ENCODE measurements at regions not wholly inside any gene's neighbourhood (a gene's known extent, or its start where the extent isn't known, plus 50 kb on each side); places are given as distances from the start of the nearest gene placed in this dataset.
"Not testable (repeated sequence)": the region's sequence is repeated elsewhere in the genome, so short reads cannot be mapped to it uniquely, and the experiment has no call there.

DNA sequence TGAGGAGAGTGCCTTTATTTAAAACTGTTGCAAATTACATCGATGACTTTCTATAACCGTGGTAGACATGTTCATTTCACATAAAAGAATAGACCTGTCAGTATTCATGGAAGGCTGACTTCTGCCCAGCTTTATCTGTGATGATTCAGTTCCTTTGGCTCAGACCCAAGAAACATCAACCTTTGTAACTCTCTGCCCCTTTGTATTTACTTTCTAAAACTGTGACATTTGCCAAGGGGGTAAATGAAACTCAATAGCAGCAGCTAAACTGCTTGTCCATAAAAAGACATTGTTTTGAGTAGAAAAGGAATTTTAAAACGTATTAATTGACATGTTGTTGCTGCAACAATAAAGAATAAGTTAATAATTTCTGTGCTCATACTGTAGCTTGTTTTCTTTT lies 137.8 kb upstream of the ANKH start:
- ATAC-seq (peak; percentile 45), DNase-seq (no peak)
- intact Hi-C loops (cut with micrococcal nuclease): loop anchor here (10.0 kb wide), 3 partner anchors 65 to 325 kb away; partner anchors contain the start of gene ANKH

DNA sequence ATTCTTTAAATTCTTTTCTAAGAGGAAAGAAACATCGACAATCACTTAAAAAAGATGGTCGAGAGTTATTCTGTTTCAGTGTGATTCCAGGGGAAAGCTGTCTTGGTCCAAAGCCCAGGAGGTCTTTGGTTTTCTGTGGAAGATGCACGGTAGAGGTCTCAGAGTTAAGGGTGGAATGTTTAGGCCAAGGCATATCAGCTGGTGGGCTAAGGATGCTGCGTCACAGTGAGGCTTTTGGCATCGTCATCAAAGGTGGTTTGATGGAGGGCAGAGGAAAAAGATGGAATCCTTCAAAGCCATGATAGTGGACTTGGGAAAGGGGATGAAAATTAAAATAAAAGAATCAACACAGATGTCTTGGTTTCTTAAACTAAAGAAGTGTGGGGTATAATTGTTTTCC lies 137.3 kb upstream of the ANKH start:
- ATAC-seq (no peak), DNase-seq (no peak)
- intact Hi-C loops (cut with micrococcal nuclease): loop anchor here (10.0 kb wide), 3 partner anchors 64 to 324 kb away; partner anchors contain the start of gene ANKH

DNA sequence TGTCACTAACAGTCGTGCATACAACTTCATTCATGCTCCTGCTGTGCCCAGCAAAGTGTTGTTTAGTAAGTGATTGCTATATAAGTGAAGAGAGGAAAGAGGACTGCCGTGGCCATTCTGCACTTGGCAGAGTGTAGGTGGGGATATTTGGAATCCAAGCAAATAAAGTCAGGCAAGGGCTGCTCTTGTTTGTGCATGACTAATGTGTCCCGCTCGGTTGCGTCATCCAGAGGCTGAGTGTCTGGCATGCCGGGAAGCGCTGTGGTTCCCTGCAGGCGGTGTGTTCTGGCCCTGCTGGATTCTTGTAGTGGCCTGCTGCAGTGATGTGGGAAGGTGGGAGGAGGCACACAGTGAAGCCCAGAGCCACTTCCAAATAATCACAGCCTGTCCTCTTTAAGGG lies 136.9 kb upstream of the ANKH start:
- ATAC-seq (peak; percentile 96), DNase-seq (peak; percentile 88)
- intact Hi-C loops (cut with micrococcal nuclease): loop anchor here (10.0 kb wide), 3 partner anchors 64 to 324 kb away; partner anchors contain the start of gene ANKH

DNA sequence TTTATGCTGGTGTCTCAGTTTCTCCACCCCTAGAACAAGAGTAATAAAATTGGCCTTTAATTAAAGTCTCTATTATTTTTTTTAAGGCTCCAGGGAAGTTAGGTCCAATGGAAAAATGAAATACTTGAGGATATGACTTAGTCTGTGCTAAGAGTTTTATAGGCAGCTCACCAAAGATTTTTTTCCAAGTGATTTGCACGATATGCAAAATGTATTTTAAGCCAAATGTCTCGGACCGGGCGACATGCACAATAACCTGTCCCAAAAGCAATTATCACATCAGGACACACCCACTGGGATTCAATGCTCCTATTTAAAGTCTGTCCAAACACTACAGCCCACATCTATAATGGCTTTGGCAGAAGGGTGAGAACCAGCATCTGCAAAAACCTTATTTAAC lies 136.1 kb upstream of the ANKH start:
- intact Hi-C loops (cut with micrococcal nuclease): loop anchor here (10.0 kb wide), 3 partner anchors 63 to 323 kb away; partner anchors contain the start of gene ANKH

DNA sequence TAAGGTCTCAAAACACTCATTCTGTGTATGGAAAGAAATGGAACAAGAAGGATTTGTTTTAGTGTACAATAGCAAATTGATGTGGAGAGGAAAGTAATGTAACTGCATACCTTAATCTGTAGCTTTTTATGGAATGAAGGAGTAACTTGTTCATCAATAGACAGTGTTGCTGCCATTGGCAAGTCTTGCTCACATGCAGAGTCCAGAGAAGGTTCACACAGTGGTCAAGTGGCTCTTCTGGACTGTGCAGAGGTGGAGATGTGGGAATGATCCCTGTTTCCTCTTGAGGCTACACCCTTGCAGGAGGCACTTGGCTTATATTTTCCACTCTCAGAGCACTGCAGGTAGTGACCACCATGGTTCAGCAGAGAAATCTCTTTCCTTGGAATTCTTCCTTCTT lies 132.9 kb upstream of the ANKH start:
- DNase-seq: no peak
- no peak for ATAC-seq
- intact Hi-C loops (cut with micrococcal nuclease): loop anchor here (5.0 to 10.0 kb wide), 4 partner anchors 60 to 320 kb away; partner anchors contain the start of gene ANKH

More for the DNA sequence above, 136.1 kb upstream of the ANKH start:
- ATAC-seq: peak; percentile 34
- DNase-seq: no peak

DNA sequence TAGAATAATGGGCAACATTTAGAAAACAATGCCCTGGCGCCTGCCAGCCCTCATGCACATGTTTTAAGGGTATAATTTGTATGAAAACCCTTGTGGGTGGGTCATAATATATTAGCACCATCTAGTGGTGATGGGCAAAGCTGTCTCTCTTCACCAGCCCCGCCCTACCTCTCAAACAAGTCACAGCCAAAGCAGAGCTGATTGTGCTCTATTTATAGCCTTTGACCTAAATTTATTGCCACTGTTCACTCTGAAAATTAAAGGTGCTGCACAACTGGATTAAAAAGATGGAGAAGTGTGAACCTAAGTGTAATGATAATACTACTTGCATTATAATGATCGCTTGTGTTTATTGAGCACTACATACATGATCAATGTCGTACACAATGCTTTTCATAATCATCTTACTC lies 131.9 kb upstream of the ANKH start:
- intact Hi-C loops (cut with micrococcal nuclease): loop anchor here (1.0 to 10.0 kb wide), 5 partner anchors 59 to 319 kb away; partner anchors contain the start of gene ANKH
- DNase-seq (peak; percentile 63), ATAC-seq (peak; percentile 88)

DNA sequence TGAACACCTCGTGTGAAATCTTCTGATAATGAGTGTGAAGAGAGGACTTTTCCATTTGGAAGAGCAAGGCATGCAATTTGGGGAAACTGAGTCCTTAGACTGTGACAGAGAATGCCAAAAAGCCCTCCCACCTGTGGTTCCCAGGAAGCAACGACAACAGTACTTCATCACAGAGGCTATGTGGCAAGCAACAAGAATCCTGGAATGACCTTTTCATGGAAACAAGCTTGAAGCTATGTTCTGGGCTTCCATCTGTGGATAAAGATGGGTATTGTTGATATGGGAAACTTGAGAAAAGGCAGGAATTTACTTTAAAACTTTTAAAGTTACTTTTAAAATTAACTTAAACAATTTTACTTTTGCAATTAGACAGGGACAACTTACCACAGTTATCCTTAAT lies 131.2 kb upstream of the ANKH start:
- ATAC-seq (no peak), DNase-seq (no peak)
- intact Hi-C loops (cut with micrococcal nuclease): loop anchor here (1.0 to 10.0 kb wide), 5 partner anchors 58 to 318 kb away; partner anchors contain the start of gene ANKH

DNA sequence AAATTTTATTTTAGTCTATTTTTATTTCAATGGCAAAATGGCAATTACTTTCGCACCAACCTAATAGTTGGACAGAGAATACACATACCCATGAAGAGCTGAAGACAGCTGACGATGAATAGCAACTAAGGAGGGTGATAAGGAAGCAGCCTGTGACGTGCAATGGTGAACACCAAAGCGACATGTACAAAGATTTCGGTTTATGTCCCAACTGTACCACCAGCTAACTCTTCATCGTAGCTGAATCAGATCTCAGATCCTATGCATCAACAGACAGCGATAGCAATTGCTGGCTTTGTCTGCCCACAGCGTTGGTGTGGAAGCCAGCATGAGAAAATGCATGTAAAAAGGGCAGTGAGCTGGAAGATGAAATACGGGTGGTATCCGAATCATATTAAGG lies 130.6 kb upstream of the ANKH start:
- ATAC-seq (no peak), DNase-seq (no peak)
- intact Hi-C loops (cut with micrococcal nuclease): loop anchor here (5.0 to 10.0 kb wide), 4 partner anchors 57 to 317 kb away; partner anchors contain the start of gene ANKH

DNA sequence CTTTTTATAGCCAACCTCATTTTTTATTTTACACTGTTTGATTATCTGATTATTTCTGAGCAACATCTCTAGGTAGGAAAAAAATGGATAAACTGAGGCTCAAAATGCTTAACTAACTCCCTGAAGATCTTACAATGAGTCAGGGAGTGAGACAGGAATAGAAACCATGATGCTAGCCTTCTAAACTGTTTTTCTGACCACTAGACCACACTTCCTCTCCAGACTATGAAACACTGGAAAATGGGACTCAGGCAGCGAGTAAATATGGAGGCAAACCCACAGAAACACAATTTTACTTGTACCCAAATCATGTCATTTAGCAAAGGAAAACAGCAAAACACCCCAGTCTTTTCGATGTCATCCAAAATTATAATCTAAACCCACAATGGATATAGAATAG lies 129.9 kb upstream of the ANKH start:
- no peak for DNase-seq
- intact Hi-C loops (cut with micrococcal nuclease): loop anchor here (5.0 to 10.0 kb wide), 4 partner anchors 57 to 317 kb away; partner anchors contain the start of gene ANKH
- ATAC-seq: no peak

DNA sequence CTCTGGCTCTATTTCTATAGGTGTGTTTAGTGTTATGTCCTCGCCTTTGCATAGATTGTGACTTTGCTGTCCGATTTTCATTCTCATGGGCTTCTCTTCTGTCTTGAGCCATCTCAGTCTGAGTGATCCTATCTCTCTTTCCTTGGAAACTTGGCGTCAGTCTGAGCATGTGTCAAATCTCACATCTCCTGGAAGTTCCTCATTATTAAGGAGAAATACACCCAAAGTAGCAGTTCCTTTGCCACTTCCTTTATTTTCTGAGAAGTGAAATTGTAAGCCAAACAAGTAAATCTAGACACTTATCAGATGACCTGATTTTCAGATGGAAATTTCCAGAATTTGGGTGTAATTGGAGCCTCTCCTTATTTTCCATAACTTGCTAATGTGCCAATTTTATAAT lies 126.9 kb upstream of the ANKH start:
- DNase-seq: no peak
- intact Hi-C loops (cut with micrococcal nuclease): no loop called here
- ATAC-seq: peak; percentile 22

DNA sequence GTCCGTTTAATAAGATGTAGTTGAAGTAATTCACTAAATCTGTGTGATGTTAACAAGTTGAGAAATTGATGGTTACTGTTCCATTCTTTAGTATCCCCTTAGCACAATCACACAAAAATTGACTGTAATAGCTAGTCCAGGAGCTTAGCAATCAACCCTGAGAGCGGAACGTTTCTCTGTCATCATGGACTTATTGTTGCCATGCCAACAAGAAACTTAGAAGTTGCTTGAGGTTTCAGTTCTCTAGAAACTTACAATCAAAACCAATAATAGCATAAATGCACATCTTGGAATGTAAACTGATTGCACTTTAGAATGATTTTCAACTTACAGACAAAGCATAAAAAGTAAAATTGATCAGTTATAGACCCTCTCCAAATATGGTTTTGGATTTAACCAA lies 125.4 kb upstream of the ANKH start:
- DNase-seq (no peak), ATAC-seq (no peak)
- intact Hi-C loops (cut with micrococcal nuclease): no loop called here

DNA sequence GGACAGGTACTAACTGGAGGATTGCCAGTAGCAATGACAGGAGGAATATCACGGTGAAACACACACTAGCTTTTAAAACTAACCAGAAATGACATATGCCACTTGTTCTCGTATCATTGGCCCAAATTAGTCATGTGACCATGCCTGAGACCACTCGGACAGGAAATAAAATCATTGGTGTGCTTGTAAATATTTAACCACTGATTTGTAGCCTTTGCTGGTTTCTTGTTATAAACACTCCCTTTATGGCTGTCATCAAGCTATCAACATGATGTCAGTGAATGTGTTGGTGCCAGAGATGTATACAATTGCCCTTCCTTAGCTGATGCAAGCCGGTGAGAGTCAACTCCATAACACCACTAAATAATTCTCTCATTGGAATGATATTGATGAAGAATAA lies 123.7 kb upstream of the ANKH start:
- no peak for ATAC-seq
- intact Hi-C loops (cut with micrococcal nuclease): no loop called here

DNA sequence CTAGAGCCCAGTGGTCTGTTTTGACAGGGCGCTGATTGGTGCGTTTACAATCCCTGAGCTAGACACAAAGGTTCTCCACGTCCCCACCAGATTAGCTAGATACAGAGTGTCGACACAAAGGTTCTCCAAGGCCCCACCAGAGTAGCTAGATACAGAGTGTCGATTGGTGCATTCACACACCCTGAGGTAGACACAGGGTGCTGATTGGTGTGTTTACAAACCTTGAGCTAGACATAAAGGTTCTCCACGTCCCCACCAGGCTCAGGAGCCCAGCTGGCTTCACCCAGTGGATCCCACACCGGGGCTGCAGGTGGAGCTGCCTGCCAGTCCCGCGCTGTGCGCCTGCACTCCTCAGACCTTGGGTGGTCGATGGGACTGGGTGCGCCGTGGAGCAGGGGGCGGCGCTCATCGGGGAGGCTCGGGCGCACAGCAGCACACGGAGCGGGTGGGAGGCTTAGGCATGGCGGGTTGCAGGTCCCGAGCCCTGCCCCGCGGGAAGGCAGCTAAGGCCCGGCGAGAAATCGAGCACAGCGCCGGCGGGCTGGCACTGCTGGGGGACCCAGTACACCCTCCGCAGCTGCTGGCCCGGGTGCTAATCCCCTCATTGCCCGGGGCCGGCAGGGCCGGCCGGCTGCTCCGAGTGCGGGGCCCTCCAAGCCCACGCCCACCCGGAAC lies 122.0 kb upstream of the ANKH start:
- intact Hi-C loops (cut with micrococcal nuclease); DNase-seq; ATAC-seq: not testable (repeated sequence)

More for the DNA sequence above, 123.7 kb upstream of the ANKH start:
- no peak for DNase-seq

DNA sequence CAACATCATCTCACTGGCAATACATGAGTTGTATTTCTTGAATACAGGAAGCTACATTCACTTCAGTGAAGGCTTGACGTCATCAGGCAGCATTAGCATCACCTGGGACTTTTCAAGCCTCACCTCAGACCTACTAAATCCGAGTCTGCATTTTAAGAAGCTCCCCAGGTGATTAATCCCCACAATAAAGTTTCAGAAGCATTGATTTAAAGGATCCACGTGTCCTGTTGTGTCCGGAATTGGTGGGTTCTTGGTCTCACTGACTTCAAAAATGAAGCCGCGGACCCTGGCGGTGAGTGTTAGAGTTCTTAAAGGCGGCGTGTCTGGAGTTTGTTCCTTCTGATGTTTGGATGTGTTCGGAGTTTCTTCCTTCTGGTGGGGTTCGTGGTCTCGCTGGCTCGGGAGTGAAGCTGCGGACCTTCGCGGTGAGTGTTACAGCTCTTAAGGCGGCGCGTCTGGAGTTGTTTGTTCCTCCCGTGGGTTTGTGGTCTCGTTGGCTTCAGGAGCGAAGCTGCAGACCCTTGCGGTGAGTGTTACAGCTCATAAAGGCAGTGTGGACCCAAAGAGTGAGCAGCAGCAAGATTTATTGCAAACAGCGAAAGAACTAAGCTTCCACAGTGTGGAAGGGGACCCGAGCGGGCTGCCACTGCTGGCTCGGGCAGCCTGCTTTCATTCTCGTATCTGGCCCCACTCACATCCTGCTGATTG lies 121.3 kb upstream of the ANKH start:
- intact Hi-C loops (cut with micrococcal nuclease); ATAC-seq; DNase-seq: not testable (repeated sequence)

DNA sequence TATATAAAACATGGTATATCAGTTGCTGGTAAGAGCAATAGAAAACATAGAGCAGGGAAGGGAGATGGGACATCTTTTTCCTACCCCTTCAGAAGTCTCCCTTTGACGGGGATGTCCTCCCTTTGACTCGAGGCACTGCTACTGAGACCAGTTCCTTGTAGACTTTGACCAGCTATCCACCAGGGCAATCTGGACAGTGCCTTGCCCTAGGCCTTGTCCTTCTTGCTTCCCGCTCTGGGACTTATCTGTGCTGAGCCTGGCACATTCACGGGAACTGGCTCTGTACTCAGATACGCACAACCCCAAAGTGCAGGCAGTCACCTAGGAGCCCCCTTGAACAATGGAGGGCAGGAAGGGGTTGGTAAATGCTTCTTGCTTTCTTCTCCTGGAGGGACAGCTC lies 116.6 kb upstream of the ANKH start:
- ATAC-seq (no peak), DNase-seq (no peak)
- intact Hi-C loops (cut with micrococcal nuclease): no loop called here

DNA sequence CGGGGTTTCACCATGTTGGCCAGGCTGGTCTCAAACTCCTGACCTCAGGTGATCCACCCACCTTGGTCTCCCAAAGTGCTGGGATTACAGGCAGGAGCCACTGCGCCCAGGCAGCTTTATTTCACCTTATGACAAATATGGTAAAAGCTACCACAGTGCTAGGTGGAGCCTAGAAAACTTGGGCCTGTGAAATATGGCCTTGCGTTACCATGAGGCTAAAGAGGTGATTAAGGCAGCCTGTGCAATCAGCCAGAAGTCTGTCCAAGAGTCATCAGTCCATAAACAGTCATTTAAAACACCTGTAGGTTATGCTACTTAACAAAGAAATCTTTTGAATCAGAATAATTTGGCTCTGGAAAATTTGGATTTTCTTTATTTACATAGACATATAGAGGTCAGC lies 114.8 kb upstream of the ANKH start:
- no peak for DNase-seq
- intact Hi-C loops (cut with micrococcal nuclease): no loop called here
- ATAC-seq: no peak

DNA sequence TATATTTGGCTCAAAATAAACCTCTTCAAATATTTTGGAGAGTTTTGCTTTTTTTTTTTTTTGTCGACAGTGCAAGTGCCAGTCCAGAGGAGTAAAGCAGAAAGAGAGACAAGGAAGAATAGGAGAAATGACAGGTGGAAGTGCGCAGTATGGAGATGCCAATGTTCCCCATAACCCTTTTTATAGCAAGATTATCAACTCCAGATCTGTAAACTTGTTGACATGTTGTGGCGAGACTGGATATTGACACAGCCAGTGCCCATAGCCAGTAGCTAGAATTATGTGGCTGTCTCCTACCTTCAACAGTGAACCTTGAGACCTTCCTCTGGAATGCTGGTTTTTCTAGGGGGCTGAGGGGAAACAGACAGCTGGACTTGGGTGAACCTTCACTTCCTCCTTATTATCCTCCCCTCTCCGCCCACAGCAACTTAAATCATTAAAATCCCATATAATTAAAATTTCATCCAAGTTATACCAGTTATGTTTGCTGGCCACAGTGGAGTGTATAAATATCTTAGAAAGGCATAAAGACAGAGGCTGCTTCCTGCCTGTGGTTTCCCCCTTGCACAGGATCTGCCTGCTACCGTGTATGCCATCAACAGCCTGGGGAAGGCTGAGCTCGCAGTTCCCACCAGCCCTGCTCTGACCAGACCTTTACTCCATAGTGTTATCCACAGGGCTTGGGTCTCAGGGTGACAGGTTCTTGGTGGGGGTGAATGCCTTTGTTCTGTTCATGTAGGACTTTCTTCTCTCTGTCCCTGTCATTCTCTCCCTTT lies 112.3 kb upstream of the ANKH start:
- ATAC-seq: no peak
- intact Hi-C loops (cut with micrococcal nuclease): no loop called here
- DNase-seq: no peak

DNA sequence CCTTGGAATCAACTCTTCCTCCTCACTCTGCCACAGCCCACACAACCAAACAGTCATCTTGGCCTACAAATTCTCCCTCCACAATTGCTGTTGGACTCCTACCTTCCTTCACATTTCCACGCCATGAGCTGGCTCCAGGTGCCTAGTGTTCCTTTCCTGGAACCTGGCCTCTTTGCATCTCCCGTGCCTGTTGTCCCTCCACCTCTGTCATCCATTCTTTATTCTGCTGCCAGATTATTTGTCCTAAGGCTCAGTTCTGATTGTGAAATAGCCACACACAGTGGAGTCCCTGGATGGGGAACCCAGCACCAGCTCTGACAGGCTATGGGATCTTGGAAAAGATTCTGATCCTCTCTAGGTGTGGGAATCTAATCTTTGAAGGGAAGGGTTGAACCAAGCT lies 109.1 kb upstream of the ANKH start:
- DNase-seq (no peak), ATAC-seq (no peak)
- intact Hi-C loops (cut with micrococcal nuclease): no loop called here

DNA sequence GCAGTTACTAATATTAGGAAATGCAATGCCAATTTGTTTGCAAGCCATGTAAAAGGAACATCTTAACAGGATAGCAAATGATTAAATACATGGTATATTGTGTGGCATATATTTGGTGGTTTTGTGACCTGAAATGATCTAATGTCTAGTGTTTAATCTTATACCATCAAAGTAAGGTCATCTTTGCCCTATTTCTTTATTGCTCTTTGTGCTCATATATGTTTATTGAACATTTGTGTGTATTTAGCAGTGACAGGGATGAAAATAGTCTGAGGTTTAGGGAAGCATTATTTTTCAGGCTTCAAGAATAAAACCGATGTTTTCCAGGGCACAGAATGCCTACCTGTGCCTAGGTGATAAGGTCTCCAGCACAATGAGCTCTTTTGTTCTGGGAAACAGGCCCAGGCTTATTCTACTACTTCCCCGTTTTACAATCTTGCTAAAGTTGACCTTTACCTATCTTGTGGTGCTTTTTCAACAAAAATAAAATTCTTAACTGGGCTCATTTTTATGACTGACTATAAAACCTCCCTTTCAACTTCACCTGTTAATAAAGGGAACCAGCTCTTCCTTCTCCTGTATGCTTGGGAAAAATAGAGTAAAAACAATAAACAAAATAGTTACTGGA lies 105.6 kb upstream of the ANKH start:
- intact Hi-C loops (cut with micrococcal nuclease): no loop called here
- DNase-seq (no peak), ATAC-seq (no peak)

Measured in left ventricle myocardium superior (tissue), 1 donor.